ENCODE measurements at regions not wholly inside any gene's neighbourhood (a gene's known extent, or its start where the extent isn't known, plus 50 kb on each side); places are given as distances from the start of the nearest gene placed in this dataset.

GRCh38 chr4:66649236-66649635 lies 896.1 kb downstream of the CENPC start:
- Histone ChIP-seq H2AFZ (ENCODE audit: low read length) (no peak overlapping the region), H3K27me3 (ENCODE audit: control insufficient read depth, insufficient read depth, low read length) (no peaks in the 10 kb centered on the region), H3K9ac (ENCODE audit: insufficient read depth, low read length) (no peak overlapping the region), H3K4me1 (ENCODE audit: control insufficient read depth, extremely low read depth, insufficient read depth, low read length) (no peaks in the 10 kb centered on the region), H3K27ac (ENCODE audit: insufficient read depth, low read length) (no peak overlapping the region), H3K4me2 (ENCODE audit: extremely low read depth, insufficient read depth, low read length) (no peak overlapping the region), H4K20me1 (ENCODE audit: control insufficient read depth, extremely low read depth, insufficient read depth, low read length) (no peaks in the 10 kb centered on the region), H3K36me3 (ENCODE audit: control insufficient read depth, insufficient read depth, low read length) (no peaks in the 10 kb centered on the region), H3K9me3 (ENCODE audit: control insufficient read depth, insufficient read depth, low read depth, low read length) (no peaks in the 10 kb centered on the region), H3K79me2 (ENCODE audit: control insufficient read depth, insufficient read depth, low read length) (no peaks in the 10 kb centered on the region), H3K4me3 (replicated peaks in 1 of 4; ENCODE audit: control extremely low read depth in 1 of 4, insufficient read depth in 1 of 4, low read depth in 3 of 4, low read length in 4 of 4) (no peak overlapping the region)
- no peak for TF ChIP-seq CTCF (conservative IDR thresholded peaks at IDR 0.05 in 1 of 2, IDR thresholded peaks at IDR 0.05 in 1 of 2; ENCODE audit: low read depth in 1 of 2, low read length in 2 of 2)
- TF ChIP-seq EZH2 (IDR thresholded peaks at IDR 0.05; ENCODE audit: low read length, missing control alignments), result no peak
- DNase-seq (ENCODE audit: low read depth in 2 of 2), result no peak

- Histone ChIP-seq H4K20me1 (ENCODE audit: control insufficient read depth, extremely low read depth, insufficient read depth, low read length) (no peaks in the 10 kb centered on the region), H2AFZ (ENCODE audit: low read length) (no peak overlapping the region), H3K4me3 (replicated peaks in 1 of 4; ENCODE audit: control extremely low read depth in 1 of 4, insufficient read depth in 1 of 4, low read depth in 3 of 4, low read length in 4 of 4) (no peak overlapping the region), H3K27me3 (ENCODE audit: control insufficient read depth, insufficient read depth, low read length) (no peaks in the 10 kb centered on the region), H3K4me1 (ENCODE audit: control insufficient read depth, extremely low read depth, insufficient read depth, low read length) (no peaks in the 10 kb centered on the region), H3K9me3 (ENCODE audit: control insufficient read depth, insufficient read depth, low read depth, low read length) (no peaks in the 10 kb centered on the region), H3K4me2 (ENCODE audit: extremely low read depth, insufficient read depth, low read length) (no peak overlapping the region), H3K27ac (ENCODE audit: insufficient read depth, low read length) (no peak overlapping the region), H3K79me2 (ENCODE audit: control insufficient read depth, insufficient read depth, low read length) (no peaks in the 10 kb centered on the region), H3K9ac (ENCODE audit: insufficient read depth, low read length) (no peak overlapping the region), H3K36me3 (ENCODE audit: control insufficient read depth, insufficient read depth, low read length) (no peaks in the 10 kb centered on the region)
- DNase-seq (ENCODE audit: low read depth in 2 of 2), result no peak
- no peak for TF ChIP-seq CTCF (conservative IDR thresholded peaks at IDR 0.05 in 1 of 2, IDR thresholded peaks at IDR 0.05 in 1 of 2; ENCODE audit: low read depth in 1 of 2, low read length in 2 of 2)
- TF ChIP-seq EZH2 (IDR thresholded peaks at IDR 0.05; ENCODE audit: low read length, missing control alignments), result no peak
Measured at GRCh38 chr4:66647926-66648325, 897.4 kb downstream of the CENPC start.

- Histone ChIP-seq H3K79me2 (ENCODE audit: control insufficient read depth, insufficient read depth, low read length) (no peaks in the 10 kb centered on the region), H3K4me1 (ENCODE audit: control insufficient read depth, extremely low read depth, insufficient read depth, low read length) (no peaks in the 10 kb centered on the region), H2AFZ (ENCODE audit: low read length) (no peak overlapping the region), H3K9ac (ENCODE audit: insufficient read depth, low read length) (no peak overlapping the region), H3K27me3 (ENCODE audit: control insufficient read depth, insufficient read depth, low read length) (no peaks in the 10 kb centered on the region), H3K4me3 (replicated peaks in 1 of 4; ENCODE audit: control extremely low read depth in 1 of 4, insufficient read depth in 1 of 4, low read depth in 3 of 4, low read length in 4 of 4) (no peak overlapping the region), H4K20me1 (ENCODE audit: control insufficient read depth, extremely low read depth, insufficient read depth, low read length) (no peaks in the 10 kb centered on the region), H3K27ac (ENCODE audit: insufficient read depth, low read length) (no peak overlapping the region), H3K9me3 (ENCODE audit: control insufficient read depth, insufficient read depth, low read depth, low read length) (no peaks in the 10 kb centered on the region), H3K36me3 (ENCODE audit: control insufficient read depth, insufficient read depth, low read length) (no peaks in the 10 kb centered on the region), H3K4me2 (ENCODE audit: extremely low read depth, insufficient read depth, low read length) (no peak overlapping the region)
- no peak for DNase-seq (ENCODE audit: low read depth in 2 of 2)
- no peak for TF ChIP-seq CTCF (conservative IDR thresholded peaks at IDR 0.05 in 1 of 2, IDR thresholded peaks at IDR 0.05 in 1 of 2; ENCODE audit: low read depth in 1 of 2, low read length in 2 of 2)
- no peak for TF ChIP-seq EZH2 (IDR thresholded peaks at IDR 0.05; ENCODE audit: low read length, missing control alignments)
Measured at GRCh38 chr4:66647476-66647875, 897.8 kb downstream of the CENPC start.
